ENCODE measurements at regions not wholly inside any gene's neighbourhood (a gene's known extent, or its start where the extent isn't known, plus 50 kb on each side); places are given as distances from the start of the nearest gene placed in this dataset.

GRCh38 chr5:44727100-44727499, 81.6 kb upstream of the MRPS30 start:
- H3K4me1 ChIP-seq (ENCODE audit: insufficient read depth, low read length): no peaks in the 10 kb centered on the region
- ChIA-PET CTCF (no interaction called here), POLR2A (no interaction called here)
- no peaks in the 10 kb centered on the region for H3K36me3 Mint-ChIP-seq (ENCODE audit: low read depth)
- no peaks in the 10 kb centered on the region for H3K27me3 ChIP-seq (ENCODE audit: control insufficient read depth in 1 of 2, insufficient read depth in 2 of 2, low read length in 2 of 2)
- ATAC-seq (ENCODE audit: poor library complexity) (no peak), DNase-seq (no peak)
- no peaks in the 10 kb centered on the region for H3K4me1 Mint-ChIP-seq (ENCODE audit: low read depth)
- peaks cover 6% of the 10 kb centered on the region for H3K9me3 Mint-ChIP-seq
- no peak overlapping the region for H3K27ac Mint-ChIP-seq
- H3K4me3 ChIP-seq (ENCODE audit: low read length): no peak overlapping the region
- no peaks in the 10 kb centered on the region for H3K36me3 ChIP-seq (ENCODE audit: insufficient read depth, low read length)
- no peak for TF ChIP-seq CTCF (IDR thresholded peaks at IDR 0.05)
- H3K4me3 Mint-ChIP-seq: no peak overlapping the region
- intact Hi-C loops (cut with DNase I, micrococcal nuclease): no loop called here
- no peak overlapping the region for H3K27ac ChIP-seq (ENCODE audit: low read depth in 1 of 2, low read length in 2 of 2)
- H3K27me3 Mint-ChIP-seq: no peaks in the 10 kb centered on the region
- no peaks in the 10 kb centered on the region for H3K9me3 ChIP-seq (ENCODE audit: control insufficient read depth in 1 of 2, insufficient read depth in 1 of 2, low read length in 2 of 2)

GRCh38 chr5:44719856-44720255, 88.9 kb upstream of the MRPS30 start:
- TF ChIP-seq CTCF (IDR thresholded peaks at IDR 0.05): no peak
- Histone ChIP-seq H3K4me1 (ENCODE audit: insufficient read depth, low read length) (no peaks in the 10 kb centered on the region), H3K27me3 (ENCODE audit: control insufficient read depth in 1 of 2, insufficient read depth in 2 of 2, low read length in 2 of 2) (no peaks in the 10 kb centered on the region), H3K9me3 (ENCODE audit: control insufficient read depth in 1 of 2, insufficient read depth in 1 of 2, low read length in 2 of 2) (no peaks in the 10 kb centered on the region), H3K27ac (ENCODE audit: low read depth in 1 of 2, low read length in 2 of 2) (no peak overlapping the region), H3K36me3 (ENCODE audit: insufficient read depth, low read length) (no peaks in the 10 kb centered on the region), H3K4me3 (ENCODE audit: low read length) (no peak overlapping the region)
- ATAC-seq (ENCODE audit: poor library complexity) (no peak), DNase-seq (no peak)
- H3K27ac Mint-ChIP-seq: no peak overlapping the region
- H3K4me3 Mint-ChIP-seq: no peak overlapping the region
- H3K36me3 Mint-ChIP-seq (ENCODE audit: low read depth): no peaks in the 10 kb centered on the region
- H3K27me3 Mint-ChIP-seq: no peaks in the 10 kb centered on the region
- POLR2A ChIA-PET: no interaction called here
- intact Hi-C loops (cut with DNase I, micrococcal nuclease): no loop called here
- no peaks in the 10 kb centered on the region for H3K9me3 Mint-ChIP-seq
- CTCF ChIA-PET: no interaction called here
- H3K4me1 Mint-ChIP-seq (ENCODE audit: low read depth): no peaks in the 10 kb centered on the region

- Histone ChIP-seq H3K27ac (ENCODE audit: low read depth in 1 of 2, low read length in 2 of 2) (no peak overlapping the region), H3K9me3 (ENCODE audit: control insufficient read depth in 1 of 2, insufficient read depth in 1 of 2, low read length in 2 of 2) (no peaks in the 10 kb centered on the region), H3K36me3 (ENCODE audit: insufficient read depth, low read length) (no peaks in the 10 kb centered on the region), H3K4me3 (ENCODE audit: low read length) (no peak overlapping the region), H3K4me1 (ENCODE audit: insufficient read depth, low read length) (no peaks in the 10 kb centered on the region), H3K27me3 (ENCODE audit: control insufficient read depth in 1 of 2, insufficient read depth in 2 of 2, low read length in 2 of 2) (no peaks in the 10 kb centered on the region)
- no peak for TF ChIP-seq CTCF (IDR thresholded peaks at IDR 0.05)
- Mint-ChIP-seq H3K27ac (no peak overlapping the region), H3K4me3 (no peak overlapping the region), H3K36me3 (ENCODE audit: low read depth) (no peaks in the 10 kb centered on the region), H3K4me1 (ENCODE audit: low read depth) (no peaks in the 10 kb centered on the region), H3K27me3 (no peaks in the 10 kb centered on the region), H3K9me3 (no peaks in the 10 kb centered on the region)
- ATAC-seq (ENCODE audit: poor library complexity): no peak
- POLR2A ChIA-PET: no interaction called here
- CTCF ChIA-PET: no interaction called here
- DNase-seq: no peak
- intact Hi-C loops (cut with DNase I, micrococcal nuclease): no loop called here
Observed at GRCh38 chr5:44714871-44715561, 93.7 kb upstream of the MRPS30 start.

Measured in CD4-positive, alpha-beta T cell (primary cell).